Inferior parietal cortex (tissue), 1 donor: ENCODE measurements at regions not wholly inside any gene's neighbourhood (a gene's known extent, or its start where the extent isn't known, plus 50 kb on each side); places are given as distances from the start of the nearest gene placed in this dataset.

Source experiments
- DNase-seq: peaks from one replicate; pipeline ENCODE4 v3.0.0-alpha.2; 2016; ENCODE audit errors: extremely low spot score

GRCh38 chr11:37642296-37642695 is 1044.3 kb upstream of the RAG2 start:
- DNase-seq, result no peak

GRCh38 chr11:37632748-37633147 is 1034.7 kb upstream of the RAG2 start:
- DNase-seq, result no peak

- no peak for DNase-seq
Observed at GRCh38 chr11:37630866-37631265, 1032.8 kb upstream of the RAG2 start.

DNA sequence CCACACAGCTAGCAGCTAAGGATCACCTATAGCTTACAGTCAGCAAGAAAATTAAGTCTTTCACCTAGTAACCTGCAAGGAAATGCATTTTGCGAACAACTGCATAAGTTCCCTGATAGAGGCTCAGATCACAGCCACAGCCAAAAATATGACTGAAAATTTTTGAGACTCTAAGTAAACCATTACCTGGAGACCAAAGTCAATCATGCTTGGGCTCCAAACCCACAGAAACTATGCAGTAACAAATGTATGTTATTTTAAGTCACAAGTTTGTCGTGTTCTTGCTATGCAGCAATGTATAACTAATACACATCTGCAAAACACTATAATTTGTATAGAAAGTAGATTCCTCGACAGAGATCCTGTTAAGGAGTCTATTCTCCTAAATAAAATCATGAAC is 1025.7 kb upstream of the RAG2 start:
- no peak for DNase-seq

- no peak for DNase-seq
Observed at GRCh38 chr11:37621662-37622061, 1023.6 kb upstream of the RAG2 start.

- DNase-seq, result no peak
Observed at GRCh38 chr11:37616291-37616690, 1018.3 kb upstream of the RAG2 start.

DNA sequence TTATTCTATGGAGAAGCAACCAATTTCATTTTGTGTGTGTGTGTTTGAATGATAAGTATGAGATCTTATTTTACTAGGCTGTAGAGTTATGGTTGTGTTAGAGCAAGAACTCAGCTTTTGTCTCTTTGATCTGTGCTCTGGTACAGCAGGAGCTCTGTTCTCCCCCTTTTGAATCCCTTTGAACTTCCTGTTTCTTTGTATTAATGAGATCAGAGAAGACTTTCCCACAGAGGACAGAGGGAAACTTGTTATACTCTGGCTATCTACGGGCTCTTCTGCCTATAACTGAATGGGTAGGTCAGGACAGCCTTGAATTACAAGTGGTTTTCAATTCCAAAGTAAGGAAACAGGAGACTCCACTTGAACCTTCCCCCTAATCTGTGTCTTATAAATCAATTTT is 1015.0 kb upstream of the RAG2 start:
- DNase-seq, result no peak

DNA sequence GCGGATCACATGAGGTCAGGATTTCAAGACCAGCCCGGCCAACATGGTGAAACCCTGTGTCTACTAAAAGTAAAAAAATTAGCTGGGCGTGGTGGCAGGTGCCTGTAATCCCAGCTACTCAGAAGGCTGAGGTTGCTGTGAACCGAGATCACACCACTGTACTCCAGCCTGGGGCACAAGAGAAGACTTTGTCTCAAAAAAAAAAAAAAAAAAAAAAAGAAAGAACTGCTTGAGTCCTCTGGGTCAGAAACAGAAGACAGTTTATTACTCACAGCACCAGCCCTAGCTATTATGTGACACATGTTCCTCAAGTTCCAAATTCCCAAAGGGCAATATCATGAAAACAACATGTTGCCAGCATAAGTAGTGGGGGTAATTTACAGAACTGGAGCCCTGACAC is 1014.1 kb upstream of the RAG2 start:
- DNase-seq, result no peak

- no peak for DNase-seq
Observed at GRCh38 chr11:37605229-37605628, 1007.2 kb upstream of the RAG2 start.

DNA sequence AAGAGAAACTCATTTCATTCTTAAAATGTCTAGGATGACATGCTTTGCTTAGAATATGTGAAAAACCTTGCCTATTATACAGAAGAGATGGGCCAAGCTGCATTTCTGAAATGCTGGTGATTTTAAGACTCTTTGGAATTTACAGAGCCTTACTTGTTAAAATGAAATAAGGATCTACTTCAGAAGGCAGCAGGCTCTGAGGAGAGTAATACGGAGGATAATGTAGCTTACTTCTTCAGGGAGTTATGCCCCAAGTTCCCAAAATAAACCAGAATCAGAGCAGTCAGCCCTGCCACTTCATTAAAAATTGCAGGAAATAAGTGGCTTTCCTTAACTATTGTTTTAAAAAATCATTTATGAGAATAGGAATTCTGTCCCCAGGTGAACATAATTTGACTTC is 1000.3 kb upstream of the RAG2 start:
- no peak for DNase-seq

GRCh38 chr11:37597776-37598175 is 999.7 kb upstream of the RAG2 start:
- no peak for DNase-seq

GRCh38 chr11:37595845-37596244 is 997.8 kb upstream of the RAG2 start:
- DNase-seq, result no peak

DNA sequence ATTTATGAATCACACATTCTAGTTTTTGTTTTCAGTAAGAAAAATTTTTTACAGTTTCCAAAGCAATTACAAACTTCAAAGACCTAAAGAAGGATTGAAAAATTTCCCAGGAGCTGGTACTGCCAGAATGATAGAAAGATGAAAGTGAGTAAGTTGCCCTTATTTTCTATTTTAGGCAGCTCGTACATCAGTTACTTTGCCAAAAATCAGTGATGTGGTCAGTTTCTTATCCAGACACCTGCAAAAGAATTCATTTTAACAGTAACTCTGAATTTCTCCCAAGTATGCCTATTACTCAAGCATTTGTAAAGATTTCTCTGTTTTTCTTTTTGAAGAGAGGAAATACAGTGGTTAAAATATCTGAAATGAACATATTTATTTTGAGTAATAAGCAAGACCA is 976.3 kb upstream of the RAG2 start:
- no peak for DNase-seq

- no peak for DNase-seq
Observed at GRCh38 chr11:37572491-37573171, 974.6 kb upstream of the RAG2 start.

- no peak for DNase-seq
Observed at GRCh38 chr11:37571246-37571645, 973.2 kb upstream of the RAG2 start.

- DNase-seq, result no peak
Observed at GRCh38 chr11:37560991-37561390, 963.0 kb upstream of the RAG2 start.

GRCh38 chr11:37560346-37560745 is 962.3 kb upstream of the RAG2 start:
- DNase-seq, result no peak

DNA sequence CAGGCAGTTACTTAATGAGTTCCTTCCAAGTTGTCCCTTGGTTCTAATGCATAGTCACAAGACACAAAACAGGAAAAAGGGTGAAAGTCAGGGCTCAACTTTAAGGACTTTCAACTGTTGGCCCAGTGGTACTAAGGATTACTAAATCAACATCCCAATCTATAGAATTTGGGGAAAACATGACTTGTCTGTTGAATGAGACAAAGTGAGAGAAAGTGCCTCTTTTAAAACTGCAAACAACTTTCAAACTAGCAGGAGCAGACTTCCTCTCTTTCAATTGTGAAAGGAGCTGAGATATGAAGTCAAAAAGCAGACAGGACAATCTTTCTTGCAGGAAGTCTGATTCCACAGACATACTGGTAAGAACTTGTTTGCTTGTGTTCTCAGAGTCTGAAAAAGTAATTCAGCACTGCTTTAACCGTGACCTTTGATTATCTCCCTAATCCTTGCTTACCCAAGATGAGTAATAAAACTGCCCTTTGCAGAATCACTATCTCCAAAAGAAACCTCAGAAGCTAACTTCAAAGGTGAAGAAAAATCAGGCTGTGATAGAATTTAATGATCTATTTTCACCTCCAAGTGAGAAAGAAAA is 960.7 kb upstream of the RAG2 start:
- DNase-seq, result no peak

GRCh38 chr11:37557990-37558389 is 960.0 kb upstream of the RAG2 start:
- DNase-seq, result no peak

DNA sequence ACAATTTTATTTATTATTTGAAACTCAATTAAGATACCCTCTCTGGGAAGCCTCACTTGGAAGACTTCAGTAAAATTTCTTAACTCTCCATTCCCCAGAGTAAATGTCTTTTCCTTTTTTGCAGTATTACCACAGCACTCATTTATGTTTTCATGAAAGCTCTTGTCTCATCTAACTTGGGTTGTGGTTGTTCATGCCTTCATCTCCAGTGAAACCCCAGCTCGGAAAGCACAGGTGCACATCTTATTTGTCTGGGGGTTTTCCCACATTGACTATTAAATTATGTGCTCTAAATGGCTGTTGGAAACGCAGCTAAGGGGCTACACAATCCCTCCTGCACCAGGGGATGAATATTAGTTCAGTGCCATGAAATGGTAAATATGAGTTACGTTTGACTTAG is 954.2 kb upstream of the RAG2 start:
- DNase-seq, result no peak

- DNase-seq, result no peak
Observed at GRCh38 chr11:37544491-37544890, 946.5 kb upstream of the RAG2 start.

DNA sequence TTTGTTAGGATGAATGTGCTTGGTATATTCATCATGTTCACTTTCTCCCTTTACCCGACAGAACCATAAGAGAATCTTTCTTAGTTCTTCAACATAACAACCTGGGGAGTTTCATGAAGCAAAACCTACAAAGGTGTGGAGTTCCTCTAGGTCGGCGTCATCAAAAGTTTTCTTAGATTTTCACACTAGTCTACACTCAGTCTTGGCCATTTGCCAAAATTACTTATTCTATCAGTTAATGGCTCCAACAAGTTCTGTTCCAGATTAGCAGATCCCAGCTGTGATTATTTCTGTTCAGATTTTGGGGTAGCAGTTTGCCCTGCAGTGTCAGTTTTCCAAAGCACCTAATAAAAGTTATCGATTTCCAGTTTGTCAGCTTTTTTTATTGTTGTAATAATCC is 935.8 kb upstream of the RAG2 start:
- DNase-seq, result no peak

DNA sequence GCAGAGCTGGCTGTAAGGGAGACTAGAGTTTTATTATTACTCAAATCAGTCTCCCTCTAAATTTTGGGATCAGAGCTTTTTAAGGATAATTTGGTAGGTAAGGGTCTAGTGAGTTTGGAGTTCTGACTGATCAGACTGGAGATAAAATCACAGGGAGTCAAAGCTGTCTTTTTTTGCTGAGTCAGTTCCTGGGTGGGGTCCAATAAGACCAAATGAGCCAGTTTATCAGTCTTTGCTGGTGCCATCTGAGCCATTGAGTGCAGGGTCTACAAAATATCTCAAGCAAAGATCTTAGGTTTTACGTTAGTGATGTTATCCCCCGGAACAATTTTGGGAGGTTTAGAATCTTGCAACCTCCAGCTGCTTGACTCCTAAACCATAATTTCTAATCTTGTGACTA is 935.1 kb upstream of the RAG2 start:
- no peak for DNase-seq

DNA sequence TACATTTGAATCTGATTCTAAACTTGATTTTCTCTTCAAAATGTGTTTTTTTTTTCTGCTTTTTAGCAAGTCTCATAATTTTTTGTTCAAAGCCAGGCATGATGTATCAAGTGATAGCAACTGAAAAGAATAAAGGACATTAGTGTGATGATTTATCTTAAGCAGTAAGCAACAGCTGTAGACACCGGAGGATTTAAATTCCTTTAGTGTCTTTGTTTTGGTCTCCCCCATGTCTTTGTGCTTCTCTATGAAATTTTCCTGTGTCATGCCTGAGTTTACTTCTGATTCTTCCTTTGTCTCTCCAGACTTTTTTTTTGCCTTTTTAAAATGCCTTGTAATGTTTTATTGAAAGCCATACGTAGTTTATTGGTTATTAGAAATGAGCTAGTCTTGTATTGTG is 934.2 kb upstream of the RAG2 start:
- DNase-seq, result no peak
